ENCODE measurements at regions not wholly inside any gene's neighbourhood (a gene's known extent, or its start where the extent isn't known, plus 50 kb on each side); places are given as distances from the start of the nearest gene placed in this dataset.
A peak's percentile ranks its signal among the peaks of the same experiment; 100 is the strongest.
"Not testable (repeated sequence)": the region's sequence is repeated elsewhere in the genome, so short reads cannot be mapped to it uniquely, and the experiment has no call there.

DNA sequence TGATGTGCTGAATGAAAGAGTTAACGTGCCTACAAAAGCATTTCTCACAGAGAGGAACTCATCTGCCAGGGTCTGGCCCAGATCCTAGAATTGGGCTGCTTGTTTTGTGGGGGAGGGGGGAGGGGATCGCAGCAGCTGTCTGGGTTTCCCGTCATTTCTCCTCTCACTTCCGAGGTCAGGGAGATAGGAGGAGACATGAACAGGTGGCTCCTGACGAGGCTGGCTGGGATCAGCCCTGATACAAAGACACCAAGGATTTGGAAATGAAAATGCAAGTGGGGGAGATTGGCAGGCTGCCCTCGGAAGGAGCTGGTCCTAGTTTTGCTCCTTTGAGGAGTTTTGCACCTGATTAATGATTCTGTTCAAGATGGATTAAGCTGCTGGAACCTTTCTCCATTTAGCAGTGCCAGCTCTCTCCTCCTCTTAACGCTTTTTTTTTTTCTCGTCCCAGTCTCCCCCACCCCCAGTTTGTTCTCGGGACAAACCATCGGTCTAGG, 86.8 kb upstream of the KMT2C start:
- no peaks in the 10 kb centered on the region for H3K36me3 ChIP-seq (ENCODE audit: control insufficient read depth, insufficient read depth, low read length)
- DNase-seq: no peak
- H3K9me3 ChIP-seq (ENCODE audit: control insufficient read depth, low read length): no peaks in the 10 kb centered on the region
- H3K27me3 ChIP-seq (replicated peaks; ENCODE audit: control insufficient read depth, insufficient read depth, low read length, poor library complexity, severe bottlenecking): no peaks in the 10 kb centered on the region
- H3K4me3 ChIP-seq (ENCODE audit: insufficient read depth, low read depth, low read length, poor library complexity, severe bottlenecking): no peak overlapping the region
- no peaks in the 10 kb centered on the region for H3K4me1 ChIP-seq (ENCODE audit: control insufficient read depth, insufficient read depth, low read length, poor library complexity, severe bottlenecking)
- no peak overlapping the region for H3K27ac ChIP-seq (ENCODE audit: insufficient read depth, low read length, poor library complexity, severe bottlenecking)

DNA sequence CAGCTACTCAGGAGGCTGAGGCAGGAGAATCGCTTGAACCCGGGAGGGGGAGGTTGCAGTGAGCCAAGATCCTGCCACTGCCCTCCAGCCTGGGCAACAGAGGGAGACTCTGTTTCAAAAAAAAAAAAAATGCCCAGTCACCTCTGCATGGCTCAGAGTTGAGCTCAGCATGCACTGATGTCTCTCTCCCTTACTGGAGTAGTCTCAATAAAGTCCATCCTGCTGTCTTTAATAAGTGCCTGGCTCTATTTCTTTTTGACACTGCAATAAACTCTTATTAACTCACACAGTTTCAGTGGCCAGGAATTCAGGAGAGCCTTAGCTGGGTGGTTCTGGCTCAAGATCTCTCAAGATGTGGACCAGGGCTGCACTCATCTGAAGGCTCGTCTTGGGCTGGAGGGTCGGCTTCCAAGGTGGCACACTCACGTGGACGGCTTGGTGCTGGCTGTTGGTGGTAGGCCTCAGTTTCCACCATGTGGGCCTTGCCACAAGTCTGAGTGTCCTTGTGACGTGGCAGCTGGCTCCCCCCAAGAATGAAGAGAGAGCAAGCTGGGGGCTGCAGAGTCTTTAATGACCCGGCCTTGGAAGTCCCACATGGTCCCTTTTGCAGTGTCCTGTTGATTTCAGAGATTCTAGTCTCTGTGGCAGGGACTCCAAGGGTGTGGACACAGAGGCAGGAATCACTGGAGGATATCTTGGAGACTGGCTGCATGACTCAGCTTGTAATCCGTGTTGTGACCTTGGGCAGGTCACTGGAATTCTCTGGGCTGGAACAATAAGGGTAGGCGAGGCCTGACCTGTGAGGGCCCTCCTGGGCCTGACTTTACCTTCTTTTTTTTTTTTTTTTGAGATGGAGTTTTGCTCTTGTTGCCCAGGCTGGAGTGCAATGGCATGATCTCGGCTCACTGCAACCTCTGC, 85.9 kb upstream of the KMT2C start:
- H3K36me3 ChIP-seq (ENCODE audit: control insufficient read depth, insufficient read depth, low read length): no peaks in the 10 kb centered on the region
- H3K27ac ChIP-seq (ENCODE audit: insufficient read depth, low read length, poor library complexity, severe bottlenecking): no peak overlapping the region
- no peaks in the 10 kb centered on the region for H3K9me3 ChIP-seq (ENCODE audit: control insufficient read depth, low read length)
- no peaks in the 10 kb centered on the region for H3K4me1 ChIP-seq (ENCODE audit: control insufficient read depth, insufficient read depth, low read length, poor library complexity, severe bottlenecking)
- no peak for DNase-seq
- no peaks in the 10 kb centered on the region for H3K27me3 ChIP-seq (replicated peaks; ENCODE audit: control insufficient read depth, insufficient read depth, low read length, poor library complexity, severe bottlenecking)
- H3K4me3 ChIP-seq (ENCODE audit: insufficient read depth, low read depth, low read length, poor library complexity, severe bottlenecking): no peak overlapping the region

GRCh38 chr7:152520861-152521302, 85.1 kb upstream of the KMT2C start:
- no peaks in the 10 kb centered on the region for H3K9me3 ChIP-seq (ENCODE audit: control insufficient read depth, low read length)
- no peak for DNase-seq

GRCh38 chr7:152519290-152519689, 83.5 kb upstream of the KMT2C start:
- no peaks in the 10 kb centered on the region for H3K4me1 ChIP-seq (ENCODE audit: control insufficient read depth, insufficient read depth, low read length, poor library complexity, severe bottlenecking)
- DNase-seq: no peak
- H3K27me3 ChIP-seq (replicated peaks; ENCODE audit: control insufficient read depth, insufficient read depth, low read length, poor library complexity, severe bottlenecking): no peaks in the 10 kb centered on the region
- no peak overlapping the region for H3K4me3 ChIP-seq (ENCODE audit: insufficient read depth, low read depth, low read length, poor library complexity, severe bottlenecking)
- no peak overlapping the region for H3K27ac ChIP-seq (ENCODE audit: insufficient read depth, low read length, poor library complexity, severe bottlenecking)
- H3K9me3 ChIP-seq (ENCODE audit: control insufficient read depth, low read length): no peaks in the 10 kb centered on the region
- H3K36me3 ChIP-seq (ENCODE audit: control insufficient read depth, insufficient read depth, low read length): no peaks in the 10 kb centered on the region

More at GRCh38 chr7:152520861-152521302, 85.1 kb upstream of the KMT2C start:
- Histone ChIP-seq H3K4me3 (ENCODE audit: insufficient read depth, low read depth, low read length, poor library complexity, severe bottlenecking) (no peak overlapping the region), H3K36me3 (ENCODE audit: control insufficient read depth, insufficient read depth, low read length) (no peaks in the 10 kb centered on the region), H3K27ac (ENCODE audit: insufficient read depth, low read length, poor library complexity, severe bottlenecking) (no peak overlapping the region), H3K27me3 (replicated peaks; ENCODE audit: control insufficient read depth, insufficient read depth, low read length, poor library complexity, severe bottlenecking) (no peaks in the 10 kb centered on the region), H3K4me1 (ENCODE audit: control insufficient read depth, insufficient read depth, low read length, poor library complexity, severe bottlenecking) (no peaks in the 10 kb centered on the region)

GRCh38 chr7:152516216-152516615, 80.4 kb upstream of the KMT2C start:
- Histone ChIP-seq H3K4me3 (ENCODE audit: insufficient read depth, low read depth, low read length, poor library complexity, severe bottlenecking) (no peak overlapping the region), H3K27me3 (replicated peaks; ENCODE audit: control insufficient read depth, insufficient read depth, low read length, poor library complexity, severe bottlenecking) (no peaks in the 10 kb centered on the region), H3K4me1 (ENCODE audit: control insufficient read depth, insufficient read depth, low read length, poor library complexity, severe bottlenecking) (peaks cover 7% of the 10 kb centered on the region)

GRCh38 chr7:152515266-152515950, 79.6 kb upstream of the KMT2C start:
- H3K4me3 ChIP-seq (ENCODE audit: insufficient read depth, low read depth, low read length, poor library complexity, severe bottlenecking); DNase-seq; H3K27ac ChIP-seq (ENCODE audit: insufficient read depth, low read length, poor library complexity, severe bottlenecking); H3K4me1 ChIP-seq (ENCODE audit: control insufficient read depth, insufficient read depth, low read length, poor library complexity, severe bottlenecking); H3K9me3 ChIP-seq (ENCODE audit: control insufficient read depth, low read length); H3K27me3 ChIP-seq (replicated peaks; ENCODE audit: control insufficient read depth, insufficient read depth, low read length, poor library complexity, severe bottlenecking); H3K36me3 ChIP-seq (ENCODE audit: control insufficient read depth, insufficient read depth, low read length): not testable (repeated sequence)

More at GRCh38 chr7:152516216-152516615, 80.4 kb upstream of the KMT2C start:
- no peak overlapping the region for H3K27ac ChIP-seq (ENCODE audit: insufficient read depth, low read length, poor library complexity, severe bottlenecking)
- H3K9me3 ChIP-seq (ENCODE audit: control insufficient read depth, low read length): no peaks in the 10 kb centered on the region
- no peaks in the 10 kb centered on the region for H3K36me3 ChIP-seq (ENCODE audit: control insufficient read depth, insufficient read depth, low read length)
- DNase-seq: no peak

GRCh38 chr7:152514771-152515105, 78.9 kb upstream of the KMT2C start:
- Histone ChIP-seq H3K36me3 (ENCODE audit: control insufficient read depth, insufficient read depth, low read length) (no peaks in the 10 kb centered on the region), H3K4me1 (ENCODE audit: control insufficient read depth, insufficient read depth, low read length, poor library complexity, severe bottlenecking) (peaks cover 7% of the 10 kb centered on the region), H3K9me3 (ENCODE audit: control insufficient read depth, low read length) (no peaks in the 10 kb centered on the region), H3K27ac (ENCODE audit: insufficient read depth, low read length, poor library complexity, severe bottlenecking) (no peak overlapping the region), H3K27me3 (replicated peaks; ENCODE audit: control insufficient read depth, insufficient read depth, low read length, poor library complexity, severe bottlenecking) (no peaks in the 10 kb centered on the region), H3K4me3 (ENCODE audit: insufficient read depth, low read depth, low read length, poor library complexity, severe bottlenecking) (no peak overlapping the region)
- DNase-seq: no peak

GRCh38 chr7:152513861-152514770, 78.3 kb upstream of the KMT2C start:
- Histone ChIP-seq H3K27ac (ENCODE audit: insufficient read depth, low read length, poor library complexity, severe bottlenecking) (no peak overlapping the region), H3K4me3 (ENCODE audit: insufficient read depth, low read depth, low read length, poor library complexity, severe bottlenecking) (no peak overlapping the region), H3K36me3 (ENCODE audit: control insufficient read depth, insufficient read depth, low read length) (no peaks in the 10 kb centered on the region), H3K9me3 (ENCODE audit: control insufficient read depth, low read length) (no peaks in the 10 kb centered on the region), H3K4me1 (ENCODE audit: control insufficient read depth, insufficient read depth, low read length, poor library complexity, severe bottlenecking) (peaks cover 7% of the 10 kb centered on the region), H3K27me3 (replicated peaks; ENCODE audit: control insufficient read depth, insufficient read depth, low read length, poor library complexity, severe bottlenecking) (no peaks in the 10 kb centered on the region)
- DNase-seq: no peak

DNA sequence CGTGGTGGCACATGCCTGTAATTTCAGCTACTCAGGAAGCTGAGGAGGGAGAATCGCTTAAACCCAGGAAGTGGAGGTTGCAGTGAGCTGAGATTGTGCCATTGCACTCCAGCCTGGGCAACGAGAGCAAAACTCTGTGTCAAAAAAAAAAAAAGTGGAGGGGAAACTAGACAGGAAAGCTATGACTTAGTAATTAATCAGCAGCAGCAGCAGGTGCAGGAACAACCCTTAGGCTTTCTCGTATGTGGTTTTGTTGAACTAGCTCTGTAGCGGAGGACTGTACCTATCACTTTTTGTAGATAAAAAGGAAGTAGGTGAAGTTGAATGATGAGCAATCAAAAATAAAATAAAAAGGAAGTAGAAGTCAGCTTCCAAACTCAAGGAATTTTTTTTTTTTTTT, 76.9 kb upstream of the KMT2C start:
- H3K4me1 ChIP-seq (ENCODE audit: control insufficient read depth, insufficient read depth, low read length, poor library complexity, severe bottlenecking): peaks cover 7% of the 10 kb centered on the region
- no peak overlapping the region for H3K27ac ChIP-seq (ENCODE audit: insufficient read depth, low read length, poor library complexity, severe bottlenecking)
- H3K9me3 ChIP-seq (ENCODE audit: control insufficient read depth, low read length): no peaks in the 10 kb centered on the region
- peak overlapping the region; percentile 39 for H3K4me3 ChIP-seq (ENCODE audit: insufficient read depth, low read depth, low read length, poor library complexity, severe bottlenecking)
- DNase-seq: no peak
- no peaks in the 10 kb centered on the region for H3K36me3 ChIP-seq (ENCODE audit: control insufficient read depth, insufficient read depth, low read length)
- H3K27me3 ChIP-seq (replicated peaks; ENCODE audit: control insufficient read depth, insufficient read depth, low read length, poor library complexity, severe bottlenecking): no peaks in the 10 kb centered on the region
